Astrocyte of the cerebellum (primary cell): ENCODE measurements at regions not wholly inside any gene's neighbourhood (a gene's known extent, or its start where the extent isn't known, plus 50 kb on each side); places are given as distances from the start of the nearest gene placed in this dataset.

Source experiments
- DNase-seq: peaks from one replicate; pipeline ENCODE4 v3.0.0-alpha.2; 2011; ENCODE audit warnings: low read depth
- H3K4me3 ChIP-seq: 2 replicates; pipeline ENCODE4 v1.5.1; 2011; ENCODE audit warnings: mild to moderate bottlenecking, low read depth, low read length, moderate library complexity
- in situ Hi-C: cut with HindIII; loops from 2 replicates; pipeline ENCODE4 v1.10.0; 2017; ENCODE audit warnings: low sequenced_read_pairs
- TF ChIP-seq, protein P1 (sequence below): IDR thresholded peaks from 2 replicates; pipeline ENCODE4 v1.5.1; 2012; ENCODE audit warnings: low read length, low read depth, moderate library complexity, mild to moderate bottlenecking; ENCODE audit errors: missing control alignments

DNA sequence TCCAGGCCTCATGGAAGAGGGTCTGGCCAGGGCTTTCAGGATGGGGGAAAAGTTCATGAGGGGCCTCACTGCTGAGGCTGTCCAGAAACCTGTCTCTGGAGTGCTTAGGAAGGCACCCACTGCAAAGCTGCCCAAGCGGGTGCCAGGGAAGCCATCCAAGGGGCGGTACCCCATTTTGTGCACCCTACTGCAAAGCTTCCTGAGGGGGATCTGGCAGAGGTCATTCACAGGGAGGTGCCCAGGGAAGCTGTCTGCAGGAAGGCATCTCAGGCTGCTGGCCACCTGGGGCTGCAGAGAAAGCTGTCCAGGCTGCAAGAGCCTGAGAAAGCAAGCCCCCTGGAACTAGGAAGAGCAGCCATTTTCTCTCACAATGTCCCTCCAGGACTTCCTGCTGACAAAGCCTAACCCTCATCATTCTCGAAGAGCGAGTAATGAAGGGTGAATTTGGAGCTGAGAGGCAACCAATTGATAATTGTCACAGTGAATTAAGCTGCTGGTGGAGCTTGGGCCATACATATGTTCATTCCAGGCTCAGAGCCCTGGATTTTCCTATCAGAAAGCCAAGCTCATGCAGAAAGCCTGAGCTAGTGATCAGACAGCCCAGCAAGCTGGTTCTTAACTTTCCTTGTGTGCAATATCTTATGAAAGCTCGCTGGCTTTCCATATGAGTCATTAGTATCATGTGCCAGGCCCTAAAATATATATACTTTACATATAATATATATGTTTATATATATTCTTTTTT lies 62.2 kb upstream of the SLC22A16 start:
- H3K4me3 ChIP-seq = no peak overlapping the region
- TF ChIP-seq, protein P1, sequence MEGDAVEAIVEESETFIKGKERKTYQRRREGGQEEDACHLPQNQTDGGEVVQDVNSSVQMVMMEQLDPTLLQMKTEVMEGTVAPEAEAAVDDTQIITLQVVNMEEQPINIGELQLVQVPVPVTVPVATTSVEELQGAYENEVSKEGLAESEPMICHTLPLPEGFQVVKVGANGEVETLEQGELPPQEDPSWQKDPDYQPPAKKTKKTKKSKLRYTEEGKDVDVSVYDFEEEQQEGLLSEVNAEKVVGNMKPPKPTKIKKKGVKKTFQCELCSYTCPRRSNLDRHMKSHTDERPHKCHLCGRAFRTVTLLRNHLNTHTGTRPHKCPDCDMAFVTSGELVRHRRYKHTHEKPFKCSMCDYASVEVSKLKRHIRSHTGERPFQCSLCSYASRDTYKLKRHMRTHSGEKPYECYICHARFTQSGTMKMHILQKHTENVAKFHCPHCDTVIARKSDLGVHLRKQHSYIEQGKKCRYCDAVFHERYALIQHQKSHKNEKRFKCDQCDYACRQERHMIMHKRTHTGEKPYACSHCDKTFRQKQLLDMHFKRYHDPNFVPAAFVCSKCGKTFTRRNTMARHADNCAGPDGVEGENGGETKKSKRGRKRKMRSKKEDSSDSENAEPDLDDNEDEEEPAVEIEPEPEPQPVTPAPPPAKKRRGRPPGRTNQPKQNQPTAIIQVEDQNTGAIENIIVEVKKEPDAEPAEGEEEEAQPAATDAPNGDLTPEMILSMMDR = no peak
- no peak for DNase-seq
- in situ Hi-C loops = loop anchor here (5.0 to 10.0 kb wide), 6 partner anchors 66 to 449 kb away; partner anchors contain the start of gene CDK19

DNA sequence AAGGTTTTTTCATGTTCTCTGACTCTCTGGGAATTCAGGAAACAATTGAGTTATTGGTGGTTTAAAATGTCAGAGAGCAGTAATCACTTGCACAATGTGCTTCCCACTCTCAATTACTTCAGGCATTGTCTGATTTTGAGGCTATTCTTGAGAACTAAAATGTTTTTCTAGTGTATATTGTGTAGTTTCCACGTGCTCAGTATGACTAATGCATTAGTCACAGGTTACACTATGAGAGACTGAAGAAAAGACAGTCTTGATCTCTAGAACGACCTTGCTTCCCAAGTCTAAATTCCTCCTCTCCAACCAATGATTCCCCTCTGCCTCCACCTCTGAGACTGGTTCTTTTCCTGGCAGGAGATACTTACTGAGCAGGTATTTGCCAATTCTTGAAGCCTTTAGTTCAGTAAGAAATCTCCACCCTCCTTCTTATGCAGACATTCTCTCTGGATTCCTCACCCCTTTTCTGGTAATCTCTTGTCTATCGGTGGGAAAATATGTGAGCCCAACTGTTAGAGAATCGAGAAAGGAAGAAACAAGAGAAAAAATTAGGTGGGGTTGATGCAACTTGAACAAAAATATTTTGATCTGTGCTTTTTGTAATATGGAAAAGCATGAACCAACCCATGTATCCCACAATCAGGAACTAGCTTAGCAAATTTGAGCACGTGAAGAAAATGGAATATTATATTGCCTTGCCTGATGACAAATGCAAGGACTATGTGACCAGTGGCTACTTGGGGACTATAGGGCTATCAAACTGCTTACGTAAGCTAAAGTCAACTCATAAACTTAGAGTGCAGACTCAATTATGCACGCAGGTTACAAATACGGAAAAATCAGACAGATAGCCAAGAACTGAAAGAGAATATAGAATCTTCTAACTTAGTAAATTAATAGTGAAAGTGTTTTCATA lies 61.1 kb upstream of the SLC22A16 start:
- no peak overlapping the region for H3K4me3 ChIP-seq
- DNase-seq = peak; percentile 89
- in situ Hi-C loops = loop anchor here (5.0 to 10.0 kb wide), 6 partner anchors 67 to 450 kb away; partner anchors contain the start of gene CDK19
- TF ChIP-seq, protein P1 = no peak

DNA sequence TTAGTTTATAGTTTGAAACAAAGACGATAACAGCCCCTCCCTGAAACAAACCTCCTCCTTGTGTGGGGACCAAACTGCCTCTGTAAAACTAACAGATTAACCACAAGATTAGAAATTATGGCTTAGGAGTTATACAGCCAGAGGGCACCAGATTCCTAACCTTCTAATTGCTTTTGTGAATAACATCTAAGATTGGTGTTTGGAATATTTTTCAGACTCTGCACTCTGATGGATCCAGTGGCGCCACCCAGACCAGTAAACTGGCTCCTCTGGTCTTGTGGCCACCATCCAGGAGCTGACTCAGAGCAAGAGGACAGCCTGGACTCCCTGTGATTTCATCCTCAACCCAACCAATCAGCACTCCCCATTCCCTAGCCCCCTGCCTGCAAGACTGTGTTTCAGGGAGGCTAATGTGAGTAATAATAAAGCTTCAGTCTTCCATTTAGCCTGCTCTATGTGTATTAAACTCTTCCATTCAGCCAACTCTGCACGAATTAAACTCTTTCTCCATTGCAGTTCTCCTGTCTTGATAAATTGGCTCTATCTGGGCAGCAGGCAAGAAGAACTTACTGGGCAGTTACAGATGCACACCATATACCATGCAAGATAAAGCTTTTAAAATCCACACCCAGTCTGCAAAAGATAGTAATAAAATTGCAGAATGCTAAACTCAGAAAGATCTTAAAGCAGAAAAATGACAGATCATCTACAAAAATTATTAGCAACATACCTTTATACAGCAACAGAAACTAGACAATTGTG lies 58.5 kb upstream of the SLC22A16 start:
- in situ Hi-C loops = loop anchor here (5.0 to 10.0 kb wide), 6 partner anchors 70 to 452 kb away; partner anchors contain the start of gene CDK19
- no peak overlapping the region for H3K4me3 ChIP-seq
- TF ChIP-seq, protein P1 = no peak
- peak; percentile 65 for DNase-seq

DNA sequence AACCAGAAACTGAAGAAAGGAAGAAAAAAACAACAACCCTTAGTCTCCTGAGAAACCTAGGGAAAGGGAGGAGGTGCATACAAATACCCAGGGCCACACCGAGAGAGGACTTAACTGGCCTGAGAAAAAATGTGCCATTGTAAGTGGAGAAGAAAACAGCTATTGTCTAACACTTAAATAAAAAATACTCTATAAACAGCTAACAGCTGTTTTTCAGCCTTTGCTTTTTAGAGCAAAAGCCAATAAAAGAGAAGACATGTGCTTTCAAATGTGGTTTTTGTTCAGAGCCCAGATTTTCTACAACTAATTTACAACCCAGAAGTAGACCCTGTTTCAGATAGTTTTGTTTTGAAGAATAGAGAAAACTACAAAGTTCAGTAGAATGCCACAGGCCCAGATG lies 56.0 kb upstream of the SLC22A16 start:
- no peak for DNase-seq
- TF ChIP-seq, protein P1 = no peak

DNA sequence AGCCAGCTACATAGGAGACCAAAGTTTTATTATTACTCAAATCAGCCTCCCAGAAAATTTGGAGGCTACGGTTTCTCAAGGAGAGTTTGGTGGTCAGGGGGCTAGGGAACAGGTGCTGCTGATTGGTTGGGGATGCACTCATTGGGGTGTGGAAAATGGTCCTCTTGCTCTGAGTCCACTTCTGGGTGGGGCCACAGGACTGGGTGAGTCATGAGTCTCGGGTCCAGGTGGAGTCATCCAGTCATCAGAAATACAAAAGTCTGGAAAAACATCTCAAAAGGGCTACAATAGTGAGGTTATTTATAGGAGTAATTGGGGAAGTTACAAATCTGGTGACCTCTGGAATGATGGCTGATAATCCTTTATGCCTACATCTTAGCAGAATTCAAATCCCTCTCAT lies 54.3 kb upstream of the SLC22A16 start:
- TF ChIP-seq, protein P1 = no peak
- in situ Hi-C loops = loop anchor here (10.0 kb wide), 1 partner anchor 74 kb away; no protein-coding TSS in a partner anchor
- no peak overlapping the region for H3K4me3 ChIP-seq
- no peak for DNase-seq

More for the DNA sequence above, 56.0 kb upstream of the SLC22A16 start:
- in situ Hi-C loops = loop anchor here (10.0 kb wide), 1 partner anchor 72 kb away; no protein-coding TSS in a partner anchor
- H3K4me3 ChIP-seq = no peak overlapping the region
